Adrenal gland (tissue), 9 donors: ENCODE measurements at regions not wholly inside any gene's neighbourhood (a gene's known extent, or its start where the extent isn't known, plus 50 kb on each side); places are given as distances from the start of the nearest gene placed in this dataset.

Source experiments
- DNase-seq, 7 donors: peaks; one replicate each; pipeline ENCODE4 v3.0.0-alpha.2; 2019 to 2020
- H3K27ac ChIP-seq, 5 donors: fragments of 200-600 bp; sonication (generic) in 4 of 5; 1 replicate in 3 of 5; 2 replicates in 2 of 5; pipeline versions ENCODE4 v1.5.1 to v1.8.0; 2016 to 2020; ENCODE audit warnings: mild to moderate bottlenecking in 1 of 5
- H3K27me3 ChIP-seq: fragments of 200-600 bp; 2 replicates; pipeline ENCODE4 v1.8.0; 2021
- H3K36me3 ChIP-seq, 2 donors: fragments of 200-600 bp; replicated peaks in 1 of 2; 1 replicate in 1 of 2; 2 replicates in 1 of 2; pipeline versions ENCODE4 v1.5.1 to v1.8.0; 2018 to 2022
- H3K4me1 ChIP-seq, 2 donors: fragments of 200-600 bp; replicated peaks in 1 of 2; 1 replicate in 1 of 2; 2 replicates in 1 of 2; pipeline versions ENCODE4 v1.5.1 to v1.8.0; 2018 to 2021
- H3K4me3 ChIP-seq, 4 donors: fragments of 200-600 bp; sonication (generic) in 3 of 4; one replicate each; pipeline ENCODE4 v1.5.1; 2016 to 2018
- H3K9me3 ChIP-seq, 3 donors: fragments of 200-600 bp; sonication (generic) in 1 of 3; replicated peaks in 1 of 3; 1 replicate in 2 of 3; 2 replicates in 1 of 3; pipeline versions ENCODE4 v1.5.1 to v1.8.0; 2016 to 2021
- POLR2A ChIP-seq, 2 donors: fragments of 450-650 bp; IDR thresholded peaks; one replicate each; pipeline ENCODE4 v1.6.1; 2017; ENCODE audit warnings: antibody characterized with exemption in 2 of 2, mild to moderate bottlenecking in 2 of 2, moderate library complexity in 1 of 2
- WGBS, 4 donors: extraction: QIAGEN DNeasy Blood & Tissue Kit in 2 of 4; methylation state at CpG; one replicate each; pipeline versions ENCODE4 v1.1.5 to v1.1.7; 2013 to 2017; 5-methylcytosine and 5-hydroxymethylcytosine counted together
- intact Hi-C, 2 donors: fragments of 100-400 bp; cut with DNase I; formaldehyde crosslinking; loops; one replicate each; pipeline versions ENCODE4 v1.14.1 to v1.15.0; 2022 to 2023
- TF ChIP-seq, protein P1 (sequence below), 6 experiments: fragments of 450-650 bp in 4 of 6; fragments of 200-600 bp in 2 of 6; sonication (generic) in 1 of 6; IDR thresholded peaks; 1 replicate in 5 of 6; 2 replicates in 1 of 6; pipeline versions ENCODE4 v1.5.1 to v1.8.0; 2016 to 2021; ENCODE audit warnings: antibody characterized with exemption in 6 of 6, mild to moderate bottlenecking in 2 of 6, moderate library complexity in 1 of 6
- donor health status: healthy with polysubstance abuse.
- donor health status: Bipolar disorder and iron deficiency.
- donor health status: DM: yes; HTN: yes; CAD: no.
- donor health status: DM: no; HTN: no; CAD: no.
- donor health status: DM: no; HTN: no; CAD: no.

DNA sequence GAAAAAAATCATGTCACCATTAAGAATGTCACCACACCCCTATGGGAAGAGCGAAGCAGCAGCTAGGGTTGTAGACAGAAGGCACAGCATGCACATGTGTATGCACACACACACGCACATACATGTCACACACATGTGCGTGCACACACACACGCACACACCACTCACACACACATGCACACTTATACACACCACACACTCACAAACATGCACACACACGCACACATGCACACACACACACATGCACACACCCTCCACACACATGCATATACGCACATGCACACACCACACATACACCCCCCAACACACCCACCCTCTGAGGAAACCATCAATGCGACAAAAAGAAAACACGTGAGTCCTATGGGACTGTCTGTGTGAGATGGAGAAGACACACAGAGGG, 205.4 kb downstream of the ENGASE start:
- no peak overlapping the region for H3K4me3 ChIP-seq
- intact Hi-C loops, result no loop called here
- no peaks in the 10 kb centered on the region for H3K36me3 ChIP-seq
- no peak overlapping the region for H3K27ac ChIP-seq
- no peaks in the 10 kb centered on the region for H3K27me3 ChIP-seq
- H3K4me1 ChIP-seq, result no peaks in the 10 kb centered on the region
- 68 to 86% (median 78%) methylated on average over 8 of the region's 8 CpGs for WGBS, 4 donors
- no peak for DNase-seq
- no peak for TF ChIP-seq POLR2A (IDR thresholded peaks at IDR 0.05)
- TF ChIP-seq, protein P1, sequence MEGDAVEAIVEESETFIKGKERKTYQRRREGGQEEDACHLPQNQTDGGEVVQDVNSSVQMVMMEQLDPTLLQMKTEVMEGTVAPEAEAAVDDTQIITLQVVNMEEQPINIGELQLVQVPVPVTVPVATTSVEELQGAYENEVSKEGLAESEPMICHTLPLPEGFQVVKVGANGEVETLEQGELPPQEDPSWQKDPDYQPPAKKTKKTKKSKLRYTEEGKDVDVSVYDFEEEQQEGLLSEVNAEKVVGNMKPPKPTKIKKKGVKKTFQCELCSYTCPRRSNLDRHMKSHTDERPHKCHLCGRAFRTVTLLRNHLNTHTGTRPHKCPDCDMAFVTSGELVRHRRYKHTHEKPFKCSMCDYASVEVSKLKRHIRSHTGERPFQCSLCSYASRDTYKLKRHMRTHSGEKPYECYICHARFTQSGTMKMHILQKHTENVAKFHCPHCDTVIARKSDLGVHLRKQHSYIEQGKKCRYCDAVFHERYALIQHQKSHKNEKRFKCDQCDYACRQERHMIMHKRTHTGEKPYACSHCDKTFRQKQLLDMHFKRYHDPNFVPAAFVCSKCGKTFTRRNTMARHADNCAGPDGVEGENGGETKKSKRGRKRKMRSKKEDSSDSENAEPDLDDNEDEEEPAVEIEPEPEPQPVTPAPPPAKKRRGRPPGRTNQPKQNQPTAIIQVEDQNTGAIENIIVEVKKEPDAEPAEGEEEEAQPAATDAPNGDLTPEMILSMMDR (IDR thresholded peaks at IDR 0.05), result no peak
- no peaks in the 10 kb centered on the region for H3K9me3 ChIP-seq

DNA sequence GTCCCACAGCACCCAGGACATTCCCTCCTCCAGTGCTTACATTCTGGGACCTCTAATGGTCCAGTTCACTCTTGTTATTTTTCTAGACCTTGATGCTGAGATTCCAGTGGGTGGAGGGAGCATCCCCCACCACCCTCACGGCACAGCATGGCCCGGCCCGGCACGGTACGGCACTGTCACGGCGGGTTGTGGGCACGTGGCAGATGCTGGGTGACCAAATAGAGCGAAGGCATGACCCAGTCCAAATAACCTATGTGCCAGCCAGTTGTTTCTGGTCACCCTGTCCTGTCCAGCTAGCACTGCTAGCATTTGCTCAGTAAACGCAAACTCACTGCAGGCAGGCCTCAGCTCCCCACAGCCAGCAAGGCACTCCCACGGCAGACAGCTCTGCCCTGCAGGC, 204.7 kb downstream of the ENGASE start:
- 74 to 93% (median 81%) methylated on average over 10 to 11 of the region's 11 CpGs for WGBS, 4 donors
- H3K27me3 ChIP-seq, result no peaks in the 10 kb centered on the region
- no peak overlapping the region for H3K27ac ChIP-seq
- H3K36me3 ChIP-seq, result no peaks in the 10 kb centered on the region
- no peaks in the 10 kb centered on the region for H3K9me3 ChIP-seq
- DNase-seq, result no peak
- TF ChIP-seq, protein P1 (IDR thresholded peaks at IDR 0.05), result no peak
- no peak for TF ChIP-seq POLR2A (IDR thresholded peaks at IDR 0.05)
- intact Hi-C loops, result no loop called here
- no peaks in the 10 kb centered on the region for H3K4me1 ChIP-seq
- H3K4me3 ChIP-seq, result no peak overlapping the region

DNA sequence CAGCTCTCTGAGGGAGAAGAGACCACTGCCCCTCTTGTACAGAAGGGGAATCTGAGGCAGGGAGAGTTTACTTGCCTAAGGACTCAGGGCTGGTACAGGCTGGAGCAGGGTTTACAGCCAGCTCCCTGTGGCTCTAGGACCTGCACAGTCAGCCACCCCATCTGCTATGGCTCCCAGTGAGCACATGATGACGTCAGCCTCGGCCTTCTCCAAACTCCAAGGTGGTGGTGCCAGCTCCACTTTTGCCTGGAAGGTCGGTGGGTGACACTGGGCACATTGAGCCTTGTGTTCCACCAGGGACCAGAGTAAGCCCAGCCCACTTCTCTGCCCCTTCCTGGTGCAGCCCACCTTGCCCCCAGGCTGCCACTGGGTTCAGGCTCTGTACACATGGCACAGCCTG, 202.2 kb downstream of the ENGASE start:
- H3K27me3 ChIP-seq, result no peaks in the 10 kb centered on the region
- WGBS, 4 donors, result 40 to 79% (median 69%) methylated on average over 2 to 3 of the region's 3 CpGs
- H3K4me1 ChIP-seq, result no peaks in the 10 kb centered on the region
- DNase-seq, result no peak
- no peak overlapping the region for H3K27ac ChIP-seq
- H3K4me3 ChIP-seq, result no peak overlapping the region
- no peak for TF ChIP-seq POLR2A (IDR thresholded peaks at IDR 0.05)
- TF ChIP-seq, protein P1 (IDR thresholded peaks at IDR 0.05), result no peak
- H3K9me3 ChIP-seq, result no peaks in the 10 kb centered on the region
- intact Hi-C loops, result no loop called here
- H3K36me3 ChIP-seq, result no peaks in the 10 kb centered on the region

DNA sequence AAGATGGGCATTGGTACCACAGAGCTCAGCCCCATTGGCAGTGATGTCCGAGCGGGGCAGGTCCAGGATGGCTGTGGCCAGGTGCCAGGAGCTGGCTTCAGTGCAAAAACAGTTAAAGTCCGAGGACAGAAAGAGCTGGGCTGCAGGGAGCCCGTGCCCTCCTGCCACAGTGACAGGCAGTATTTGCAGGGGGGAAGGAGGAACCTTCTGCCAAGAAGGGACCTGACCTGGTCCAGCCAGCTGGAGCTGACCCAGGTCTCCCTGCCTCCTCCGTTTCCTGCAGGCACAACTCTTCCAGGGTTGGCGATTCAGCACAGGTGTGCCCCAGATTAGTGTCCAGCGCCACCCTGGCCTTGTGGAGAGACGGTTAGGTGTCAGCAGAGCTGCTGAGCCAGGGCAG, 199.0 kb downstream of the ENGASE start:
- no peak for DNase-seq
- TF ChIP-seq POLR2A (IDR thresholded peaks at IDR 0.05), result no peak
- TF ChIP-seq, protein P1 (IDR thresholded peaks at IDR 0.05), result no peak
- intact Hi-C loops, result no loop called here

More for the DNA sequence above, 199.0 kb downstream of the ENGASE start:
- H3K27me3 ChIP-seq, result peaks cover 2% of the 10 kb centered on the region
- 48 to 63% (median 57%) methylated on average over 4 to 8 of the region's 8 CpGs for WGBS, 4 donors
- H3K27ac ChIP-seq, result no peak overlapping the region
- H3K4me3 ChIP-seq, result no peak overlapping the region
- no peaks in the 10 kb centered on the region for H3K4me1 ChIP-seq
- no peaks in the 10 kb centered on the region for H3K9me3 ChIP-seq
- no peaks in the 10 kb centered on the region for H3K36me3 ChIP-seq
